Kidney glomerular epithelial cell (primary cell): ENCODE measurements at regions not wholly inside any gene's neighbourhood (a gene's known extent, or its start where the extent isn't known, plus 50 kb on each side); places are given as distances from the start of the nearest gene placed in this dataset.

ENCODE experiments used
- DNase-seq: peaks from one replicate; lab custom pipeline; 2025; lab: John Stamatoyannopoulos, UW

DNA sequence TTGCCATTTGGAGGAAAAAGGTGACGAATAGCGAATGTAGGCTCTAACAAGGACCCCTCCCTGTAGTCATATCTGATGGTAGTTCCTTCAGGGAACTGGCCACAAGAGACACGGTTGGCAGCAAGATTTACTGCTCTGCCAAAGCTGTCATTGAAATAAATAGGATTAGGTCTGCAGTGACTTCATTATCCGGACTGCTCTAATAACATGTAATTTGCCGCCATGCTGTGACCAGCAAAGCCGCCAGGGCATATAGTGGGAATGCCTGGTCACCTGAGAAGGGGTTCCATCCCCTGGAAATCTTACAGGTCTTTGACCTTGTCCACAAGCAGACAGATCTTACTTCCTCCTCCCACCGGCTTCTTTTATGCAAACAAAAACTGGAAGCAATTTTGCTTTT, 59.4 kb upstream of the LAPTM4A start:
- DNase-seq: no peak

DNA sequence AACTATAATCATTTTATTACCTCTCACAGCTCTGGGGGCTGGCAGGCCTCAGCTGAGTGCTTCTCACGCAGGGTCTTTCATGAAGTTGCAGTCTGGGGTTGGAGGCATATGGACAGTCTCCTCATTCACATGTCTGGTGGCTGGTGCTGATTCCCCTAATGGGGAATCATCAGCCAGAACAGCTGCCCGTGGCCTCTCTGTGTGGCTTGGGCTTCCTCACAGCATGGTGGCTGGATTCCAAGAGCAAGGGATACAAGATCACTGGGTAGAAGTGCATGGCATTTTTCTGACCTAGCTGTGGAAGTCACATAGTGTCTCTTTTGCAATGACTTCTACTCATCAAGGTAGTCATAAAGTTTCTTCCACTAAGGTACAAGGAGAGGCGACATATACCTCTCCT, 59.0 kb upstream of the LAPTM4A start:
- DNase-seq: no peak

GRCh38 chr2:20108655-20109396, 57.4 kb upstream of the LAPTM4A start:
- no peak for DNase-seq

DNA sequence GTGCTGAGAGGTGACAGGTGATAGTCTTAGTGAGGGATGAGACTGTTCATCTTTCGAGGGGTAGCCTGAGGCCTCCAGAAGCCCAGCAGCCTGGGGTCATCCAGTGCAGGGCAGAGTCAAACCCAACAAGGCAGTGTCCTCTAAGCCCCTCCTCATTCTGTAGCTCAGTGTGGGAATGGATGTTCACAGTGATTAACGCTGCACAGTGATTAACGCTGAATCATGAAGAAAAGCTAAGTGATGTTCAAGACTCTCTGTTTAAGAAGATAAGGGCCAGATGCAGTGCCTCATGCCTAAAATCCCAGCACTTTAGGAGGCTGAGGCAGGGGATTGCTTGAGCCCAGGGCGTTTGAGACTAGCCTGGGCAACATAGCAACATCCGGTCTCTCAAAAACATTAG, 56.3 kb upstream of the LAPTM4A start:
- no peak for DNase-seq

GRCh38 chr2:20107352-20107751, 55.9 kb upstream of the LAPTM4A start:
- DNase-seq: no peak

DNA sequence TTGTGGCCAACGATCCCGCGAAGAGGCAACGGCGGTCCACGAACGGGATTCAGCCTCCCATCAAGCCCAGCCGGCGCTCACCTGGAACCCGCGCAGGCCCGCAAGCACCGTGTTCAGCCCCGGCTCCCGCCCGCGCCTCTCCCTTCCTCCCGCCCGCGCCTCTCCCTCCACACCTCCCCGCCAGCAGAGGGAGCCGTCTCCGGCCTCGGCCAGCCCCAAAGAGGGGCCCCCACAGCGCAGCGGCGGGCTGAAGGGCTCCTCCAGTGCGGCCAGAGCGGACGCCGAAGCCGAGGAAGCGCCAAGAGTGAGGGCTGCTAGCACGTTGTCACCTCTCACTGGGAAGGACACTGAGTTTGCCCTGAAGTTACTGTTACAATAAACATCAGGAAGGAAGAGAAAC, 55.3 kb upstream of the LAPTM4A start:
- DNase-seq: no peak

DNA sequence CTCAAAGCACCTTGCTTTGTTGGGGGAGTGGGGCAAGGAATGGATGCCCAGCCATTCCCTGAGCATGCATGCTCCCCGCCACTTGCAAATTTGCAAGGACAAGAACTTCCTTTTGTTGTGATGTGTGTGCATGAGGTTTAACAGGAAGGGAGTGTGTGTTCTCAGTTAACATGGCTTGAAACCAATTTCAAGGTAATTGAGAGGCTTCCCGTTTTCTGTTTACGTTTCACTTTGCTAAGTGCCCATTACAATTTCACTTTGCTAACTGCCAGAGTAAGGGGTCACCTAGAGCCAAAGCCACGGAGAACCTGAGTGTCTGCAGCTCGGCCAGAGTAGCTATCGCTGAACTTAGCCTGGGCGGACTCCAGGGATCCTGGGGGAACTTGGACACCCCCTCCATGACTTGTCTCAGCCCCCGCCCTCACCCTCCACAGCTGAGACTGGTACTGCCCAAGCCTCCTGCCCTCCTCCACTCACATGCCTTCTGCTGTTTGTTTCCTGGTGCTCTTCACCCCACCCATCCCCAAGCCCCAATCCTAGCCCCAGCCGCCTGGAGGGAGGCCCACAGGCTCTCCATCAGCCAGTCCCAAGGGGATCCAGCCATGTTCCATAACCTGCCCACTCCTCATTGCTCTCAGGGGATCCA, 53.6 kb upstream of the LAPTM4A start:
- no peak for DNase-seq

GRCh38 chr2:20103530-20103929, 52.1 kb upstream of the LAPTM4A start:
- DNase-seq: no peak
